CD14-positive monocyte (primary cell): ENCODE measurements at regions not wholly inside any gene's neighbourhood (a gene's known extent, or its start where the extent isn't known, plus 50 kb on each side); places are given as distances from the start of the nearest gene placed in this dataset.

Experiments used
- DNase-seq, 3 donors: peaks; one replicate each; pipeline ENCODE4 v3.0.0-alpha.2; 2011 to 2022
- H2AFZ ChIP-seq: 2 replicates; pipeline ENCODE4 v1.6.0; 2012; ENCODE audit warnings: mild to moderate bottlenecking, low read depth, low read length, inconsistent platforms; ENCODE audit not compliant: insufficient read depth, poor library complexity, severe bottlenecking
- H3K27ac ChIP-seq, 2 donors: 1 replicate in 1 of 2; 2 replicates in 1 of 2; pipeline ENCODE4 v1.5.1; 2012 to 2013; ENCODE audit warnings: low read length in 2 of 2, control low read depth in 1 of 2, inconsistent platforms in 1 of 2, low read depth in 1 of 2, mild to moderate bottlenecking in 1 of 2
- H3K27me3 ChIP-seq, 2 donors: one replicate each; pipeline versions ENCODE4 v1.6.0 to v1.6.1; 2011 to 2013; ENCODE audit warnings: low read length in 2 of 2; ENCODE audit not compliant: control insufficient read depth in 2 of 2, insufficient read depth in 2 of 2
- H3K36me3 ChIP-seq, 2 donors: replicated peaks in 1 of 2; 1 replicate in 1 of 2; 2 replicates in 1 of 2; pipeline versions ENCODE4 v1.5.1 to v1.6.1; 2012 to 2013; ENCODE audit warnings: low read length in 2 of 2, control low read depth in 1 of 2, inconsistent platforms in 1 of 2, mild to moderate bottlenecking in 1 of 2; ENCODE audit not compliant: insufficient read depth in 2 of 2, control insufficient read depth in 1 of 2
- H3K4me1 ChIP-seq, 2 donors: 1 replicate in 1 of 2; 2 replicates in 1 of 2; pipeline versions ENCODE4 v1.5.1 to v1.6.1; 2012 to 2013; ENCODE audit warnings: low read length in 2 of 2, control low read depth in 1 of 2, inconsistent platforms in 1 of 2, mild to moderate bottlenecking in 1 of 2, moderate library complexity in 1 of 2; ENCODE audit not compliant: insufficient read depth in 2 of 2, control insufficient read depth in 1 of 2
- H3K4me2 ChIP-seq: replicated peaks from 2 replicates; pipeline ENCODE3; 2012; ENCODE audit warnings: low read length, moderate library complexity, mild to moderate bottlenecking; ENCODE audit not compliant: poor library complexity, severe bottlenecking; ENCODE audit errors: extremely low read depth
- H3K4me3 ChIP-seq, 3 experiments: fragments of 200-600 bp in 1 of 3; sonication (generic) in 1 of 3; replicated peaks in 1 of 3; 1 replicate in 2 of 3; 2 replicates in 1 of 3; pipeline ENCODE4 v1.5.1; 2011 to 2013; ENCODE audit warnings: low read length in 3 of 3, mild to moderate bottlenecking in 3 of 3, control low read depth in 2 of 3, low read depth in 2 of 3, inconsistent platforms in 1 of 3, moderate library complexity in 1 of 3
- H3K79me2 ChIP-seq: 2 replicates; pipeline ENCODE4 v1.6.0; 2012; ENCODE audit warnings: mild to moderate bottlenecking, control low read depth, inconsistent platforms, low read length, moderate library complexity; ENCODE audit not compliant: insufficient read depth
- H3K9ac ChIP-seq: 2 replicates; pipeline ENCODE4 v1.6.0; 2017; ENCODE audit warnings: low read length, mild to moderate bottlenecking; ENCODE audit not compliant: insufficient read depth, poor library complexity, severe bottlenecking
- H3K9me3 ChIP-seq, 2 donors: replicated peaks in 1 of 2; 1 replicate in 1 of 2; 2 replicates in 1 of 2; pipeline versions ENCODE4 v1.5.1 to v1.6.1; 2012 to 2013; ENCODE audit warnings: low read length in 2 of 2, control low read depth in 1 of 2; ENCODE audit not compliant: control insufficient read depth in 1 of 2, insufficient read depth in 1 of 2
- H4K20me1 ChIP-seq: 2 replicates; pipeline ENCODE4 v1.6.0; 2012; ENCODE audit warnings: mild to moderate bottlenecking, low read length, control low read depth, moderate library complexity; ENCODE audit not compliant: insufficient read depth
- H3K27ac Mint-ChIP-seq, 7 donors: one replicate each; pipeline ENCODE4 v1.8.0; 2020; ENCODE audit warnings: mild to moderate bottlenecking in 7 of 7, mixed read lengths in 7 of 7, moderate library complexity in 6 of 7, inconsistent platforms in 2 of 7
- H3K27me3 Mint-ChIP-seq, 3 donors: one replicate each; pipeline ENCODE4 v1.8.0; 2021 to 2022; ENCODE audit warnings: low read depth in 3 of 3, mild to moderate bottlenecking in 3 of 3, mixed read lengths in 3 of 3, moderate library complexity in 3 of 3, inconsistent platforms in 1 of 3
- H3K36me3 Mint-ChIP-seq, 2 donors: one replicate each; pipeline ENCODE4 v1.8.0; 2020; ENCODE audit warnings: mixed read lengths in 2 of 2, inconsistent platforms in 1 of 2, mild to moderate bottlenecking in 1 of 2
- H3K4me1 Mint-ChIP-seq: one replicate; pipeline ENCODE4 v1.8.0; 2020; ENCODE audit warnings: mild to moderate bottlenecking, mixed read lengths
- H3K4me3 Mint-ChIP-seq, 2 donors: one replicate each; pipeline ENCODE4 v1.8.0; 2020; ENCODE audit warnings: mild to moderate bottlenecking in 2 of 2, mixed read lengths in 2 of 2, moderate library complexity in 1 of 2
- H3K9me3 Mint-ChIP-seq, 7 donors: one replicate each; pipeline ENCODE4 v1.8.0; 2020 to 2022; ENCODE audit warnings: mixed read lengths in 7 of 7, mild to moderate bottlenecking in 6 of 7, moderate library complexity in 6 of 7, inconsistent platforms in 2 of 7
- CTCF ChIP-seq: fragments of 200-600 bp; IDR thresholded peaks from one replicate; pipeline ENCODE4 v1.8.0; 2022; ENCODE audit warnings: antibody characterized with exemption, mild to moderate bottlenecking
- WGBS: methylation state at CpG from one replicate; pipeline ENCODE4 v1.1.5; 2013; ENCODE audit warnings: missing lambda C conversion rate; ENCODE audit not compliant: insufficient coverage; 5-methylcytosine and 5-hydroxymethylcytosine counted together
- intact Hi-C, 2 donors: fragments of 100-400 bp; cut with micrococcal nuclease; formaldehyde crosslinking; loops; one replicate each; pipeline versions ENCODE4 v1.15.0 to v1.15.1; 2023

GRCh38 chr15:66625531-66625930 lies 59.7 kb upstream of the LCTL start:
- Histone ChIP-seq H3K36me3 (no peaks in the 10 kb centered on the region), H3K9me3 (no peaks in the 10 kb centered on the region), H3K79me2 (no peaks in the 10 kb centered on the region), H3K9ac (no peak overlapping the region), H2AFZ (no peak overlapping the region), H3K27ac (no peak overlapping the region), H3K4me3 (no peak overlapping the region), H4K20me1 (no peaks in the 10 kb centered on the region), H3K4me2 (no peak overlapping the region), H3K27me3 (peaks cover 0 to 6% of the 10 kb centered on the region in 2 donors), H3K4me1 (peaks cover 13 to 16% of the 10 kb centered on the region in 2 donors)
- H3K27ac Mint-ChIP-seq = no peak overlapping the region
- H3K4me1 Mint-ChIP-seq = peaks cover 22% of the 10 kb centered on the region
- intact Hi-C loops = no loop called here
- TF ChIP-seq CTCF = no peak
- peaks cover 2 to 14% (median 3%) of the 10 kb centered on the region in 3 donors for H3K27me3 Mint-ChIP-seq
- H3K9me3 Mint-ChIP-seq = no peaks in the 10 kb centered on the region
- no CpG with 5 or more reads among the region's 1 CpG for WGBS
- no peak for DNase-seq
- H3K36me3 Mint-ChIP-seq = peaks cover 3 to 4% of the 10 kb centered on the region in 2 donors
- no peak overlapping the region for H3K4me3 Mint-ChIP-seq

GRCh38 chr15:66625974-66626373 lies 60.2 kb upstream of the LCTL start:
- H3K9me3 ChIP-seq = no peaks in the 10 kb centered on the region
- Mint-ChIP-seq H3K27me3 (peaks cover 0 to 12% (median 3%) of the 10 kb centered on the region in 3 donors), H3K4me1 (peaks cover 22% of the 10 kb centered on the region), H3K9me3 (no peaks in the 10 kb centered on the region), H3K36me3 (peaks cover 3 to 4% of the 10 kb centered on the region in 2 donors), H3K4me3 (no peak overlapping the region), H3K27ac (no peak overlapping the region)
- H3K9ac ChIP-seq = no peak overlapping the region
- intact Hi-C loops = no loop called here
- DNase-seq = no peak
- H4K20me1 ChIP-seq = no peaks in the 10 kb centered on the region
- H3K27me3 ChIP-seq = peaks cover 0 to 6% of the 10 kb centered on the region in 2 donors
- no peak overlapping the region for H3K4me2 ChIP-seq
- no peak overlapping the region for H3K4me3 ChIP-seq
- H3K27ac ChIP-seq = no peak overlapping the region
- H2AFZ ChIP-seq = no peak overlapping the region
- H3K36me3 ChIP-seq = no peaks in the 10 kb centered on the region
- no peak for TF ChIP-seq CTCF
- 80% methylated on average over 2 of the region's 4 CpGs for WGBS
- H3K4me1 ChIP-seq = peaks cover 13 to 16% of the 10 kb centered on the region in 2 donors
- no peaks in the 10 kb centered on the region for H3K79me2 ChIP-seq
